NCI-H774 (cell line): ENCODE measurements at regions not wholly inside any gene's neighbourhood (a gene's known extent, or its start where the extent isn't known, plus 50 kb on each side); places are given as distances from the start of the nearest gene placed in this dataset.

ENCODE experiments used
- DNase-seq: peaks from one replicate; lab custom pipeline; 2025; lab: John Stamatoyannopoulos, UW

DNA sequence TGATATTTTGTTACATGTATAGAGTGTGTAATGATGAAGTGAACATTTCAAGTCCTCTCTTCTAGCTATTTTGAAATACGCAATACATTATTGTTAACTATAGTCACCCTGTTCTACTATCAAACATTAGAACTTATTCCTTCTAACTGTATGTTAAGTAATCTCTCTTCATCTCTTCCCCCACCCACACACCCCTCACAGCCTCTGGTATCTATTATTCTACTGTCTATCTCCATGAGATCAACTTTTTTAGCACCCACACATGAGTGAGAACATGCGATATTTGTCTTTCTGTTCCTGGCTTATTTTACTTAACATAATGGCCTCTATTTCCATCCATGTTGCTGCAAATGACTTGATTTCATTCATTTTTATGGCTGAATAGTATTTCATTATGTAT lies 57.7 kb upstream of the EGR2 start:
- DNase-seq = no peak

GRCh38 chr10:62870866-62871265 lies 54.7 kb upstream of the EGR2 start:
- DNase-seq = no peak

- no peak for DNase-seq
Measured at GRCh38 chr10:62869958-62870357, 53.8 kb upstream of the EGR2 start.

GRCh38 chr10:62866941-62867340 lies 50.8 kb upstream of the EGR2 start:
- DNase-seq = no peak

DNA sequence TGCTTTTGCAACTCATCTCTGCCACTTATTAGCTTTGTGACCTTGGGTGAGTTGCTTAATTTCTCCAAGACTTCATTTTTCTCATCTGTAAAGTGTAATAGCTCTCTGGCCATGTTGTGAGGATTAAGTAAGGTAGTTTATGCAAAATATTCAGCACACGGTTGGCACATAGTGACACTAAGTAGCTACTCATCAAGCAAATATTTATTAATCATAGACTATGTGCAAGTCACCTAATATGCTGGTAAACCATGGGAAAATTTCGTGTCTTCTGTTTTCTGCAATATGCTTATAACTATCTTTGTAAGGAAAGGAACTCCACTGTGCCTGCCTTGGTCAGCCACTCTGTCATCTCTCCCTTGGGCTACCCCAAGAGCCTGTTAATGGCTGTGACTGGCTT lies 50.3 kb upstream of the EGR2 start:
- DNase-seq = no peak
